ENCODE measurements at regions not wholly inside any gene's neighbourhood (a gene's known extent, or its start where the extent isn't known, plus 50 kb on each side); places are given as distances from the start of the nearest gene placed in this dataset.

- no peak for DNase-seq (ENCODE audit: extremely low read depth, insufficient read length)
- Histone ChIP-seq H3K27me3 (replicated peaks; ENCODE audit: control insufficient read depth, insufficient read depth, low read length) (no peaks in the 10 kb centered on the region), H3K4me3 (replicated peaks; ENCODE audit: low read depth, low read length) (no peak overlapping the region), H3K36me3 (ENCODE audit: control insufficient read depth, insufficient read depth, low read length) (no peaks in the 10 kb centered on the region)
- TF ChIP-seq CTCF (IDR thresholded peaks at IDR 0.05; ENCODE audit: insufficient read depth, low read length, poor library complexity, severe bottlenecking): no peak
These were observed 169.5 kb upstream of the DPYD start for GRCh38 chr1:98090351-98090750.

GRCh38 chr1:98088381-98088780 lies 167.5 kb upstream of the DPYD start:
- no peaks in the 10 kb centered on the region for H3K27me3 ChIP-seq (replicated peaks; ENCODE audit: control insufficient read depth, insufficient read depth, low read length)
- H3K4me3 ChIP-seq (replicated peaks; ENCODE audit: low read depth, low read length): no peak overlapping the region
- no peaks in the 10 kb centered on the region for H3K36me3 ChIP-seq (ENCODE audit: control insufficient read depth, insufficient read depth, low read length)
- DNase-seq (ENCODE audit: extremely low read depth, insufficient read length): no peak
- TF ChIP-seq CTCF (IDR thresholded peaks at IDR 0.05; ENCODE audit: insufficient read depth, low read length, poor library complexity, severe bottlenecking): no peak

- Histone ChIP-seq H3K4me3 (replicated peaks; ENCODE audit: low read depth, low read length) (no peak overlapping the region), H3K27me3 (replicated peaks; ENCODE audit: control insufficient read depth, insufficient read depth, low read length) (no peaks in the 10 kb centered on the region), H3K36me3 (ENCODE audit: control insufficient read depth, insufficient read depth, low read length) (no peaks in the 10 kb centered on the region)
- no peak for TF ChIP-seq CTCF (IDR thresholded peaks at IDR 0.05; ENCODE audit: insufficient read depth, low read length, poor library complexity, severe bottlenecking)
- no peak for DNase-seq (ENCODE audit: extremely low read depth, insufficient read length)
These were observed 166.1 kb upstream of the DPYD start for GRCh38 chr1:98086796-98087441.

- Histone ChIP-seq H3K36me3 (ENCODE audit: control insufficient read depth, insufficient read depth, low read length) (no peaks in the 10 kb centered on the region), H3K4me3 (replicated peaks; ENCODE audit: low read depth, low read length) (no peak overlapping the region), H3K27me3 (replicated peaks; ENCODE audit: control insufficient read depth, insufficient read depth, low read length) (no peaks in the 10 kb centered on the region)
- TF ChIP-seq CTCF (IDR thresholded peaks at IDR 0.05; ENCODE audit: insufficient read depth, low read length, poor library complexity, severe bottlenecking): no peak
- DNase-seq (ENCODE audit: extremely low read depth, insufficient read length): no peak
These were observed 165.3 kb upstream of the DPYD start for GRCh38 chr1:98086156-98086555.

GRCh38 chr1:98084188-98084587 lies 163.4 kb upstream of the DPYD start:
- no peak for TF ChIP-seq CTCF (IDR thresholded peaks at IDR 0.05; ENCODE audit: insufficient read depth, low read length, poor library complexity, severe bottlenecking)
- Histone ChIP-seq H3K27me3 (replicated peaks; ENCODE audit: control insufficient read depth, insufficient read depth, low read length) (no peaks in the 10 kb centered on the region), H3K36me3 (ENCODE audit: control insufficient read depth, insufficient read depth, low read length) (no peaks in the 10 kb centered on the region), H3K4me3 (replicated peaks; ENCODE audit: low read depth, low read length) (no peak overlapping the region)
- DNase-seq (ENCODE audit: extremely low read depth, insufficient read length): no peak

GRCh38 chr1:98081944-98082343 lies 161.1 kb upstream of the DPYD start:
- TF ChIP-seq CTCF (IDR thresholded peaks at IDR 0.05; ENCODE audit: insufficient read depth, low read length, poor library complexity, severe bottlenecking): no peak
- H3K27me3 ChIP-seq (replicated peaks; ENCODE audit: control insufficient read depth, insufficient read depth, low read length): no peaks in the 10 kb centered on the region
- DNase-seq (ENCODE audit: extremely low read depth, insufficient read length): no peak

More at GRCh38 chr1:98081944-98082343, 161.1 kb upstream of the DPYD start:
- H3K4me3 ChIP-seq (replicated peaks; ENCODE audit: low read depth, low read length): no peak overlapping the region
- H3K36me3 ChIP-seq (ENCODE audit: control insufficient read depth, insufficient read depth, low read length): no peaks in the 10 kb centered on the region
